Lung (tissue), 11 donors: ENCODE measurements at regions not wholly inside any gene's neighbourhood (a gene's known extent, or its start where the extent isn't known, plus 50 kb on each side); places are given as distances from the start of the nearest gene placed in this dataset.

Experiments
- ATAC-seq: fragments of 200-7000 bp; cut with Tn5 transposase; one replicate; pipeline ENCODE4 v1.9.1; 2020; ENCODE audit warnings: moderate number of reproducible peaks; ENCODE audit not compliant: insufficient read depth, low FRiP score
- DNase-seq, 3 donors: peaks; one replicate each; pipeline ENCODE4 v3.0.0-alpha.2; 2013 to 2017
- H3K27ac ChIP-seq, 2 donors: one replicate each; pipeline ENCODE4 v1.5.1; 2013; ENCODE audit warnings: mild to moderate bottlenecking in 2 of 2, moderate library complexity in 2 of 2, control low read depth in 1 of 2, inconsistent platforms in 1 of 2, low read depth in 1 of 2, low read length in 1 of 2
- H3K27me3 ChIP-seq, 3 donors: one replicate each; pipeline ENCODE4 v1.5.1; 2013; ENCODE audit warnings: low read length in 2 of 3; ENCODE audit not compliant: control insufficient read depth in 3 of 3, insufficient read depth in 3 of 3
- H3K36me3 ChIP-seq, 4 donors: one replicate each; pipeline ENCODE4 v1.5.1; 2013; ENCODE audit warnings: low read length in 4 of 4, mild to moderate bottlenecking in 1 of 4, moderate library complexity in 1 of 4; ENCODE audit not compliant: control insufficient read depth in 4 of 4, insufficient read depth in 4 of 4
- H3K4me1 ChIP-seq, 5 donors: one replicate each; pipeline ENCODE4 v1.5.1; 2013; ENCODE audit warnings: low read length in 5 of 5, mild to moderate bottlenecking in 2 of 5, moderate library complexity in 1 of 5; ENCODE audit not compliant: control insufficient read depth in 5 of 5, insufficient read depth in 5 of 5
- H3K4me3 ChIP-seq: one replicate; pipeline ENCODE4 v1.5.1; 2013; ENCODE audit warnings: mild to moderate bottlenecking, control low read depth, moderate library complexity
- H3K9ac ChIP-seq, 2 donors: one replicate each; pipeline ENCODE4 v1.5.1; 2013; ENCODE audit warnings: low read length in 2 of 2, control low read depth in 1 of 2; ENCODE audit not compliant: insufficient read depth in 1 of 2
- H3K9me3 ChIP-seq, 4 donors: one replicate each; pipeline ENCODE4 v1.5.1; 2013; ENCODE audit warnings: low read length in 3 of 4, mild to moderate bottlenecking in 1 of 4, moderate library complexity in 1 of 4; ENCODE audit not compliant: control insufficient read depth in 4 of 4, insufficient read depth in 3 of 4
- WGBS, 2 donors: extraction: QIAGEN DNeasy Blood & Tissue Kit; methylation state at CpG; one replicate each; pipeline ENCODE4 v1.1.7; 2013; 5-methylcytosine and 5-hydroxymethylcytosine counted together
- TF ChIP-seq, protein P1 (sequence below): IDR thresholded peaks from 2 replicates; pipeline ENCODE4 v1.5.1; 2012; ENCODE audit warnings: mild to moderate bottlenecking; ENCODE audit errors: control extremely low read depth, extremely low read depth
- donor health status: control.
- donor health status: control.
- donor health status: Bipolar disorder and iron deficiency.
- donor health status: healthy.
- donor health status: DM: yes; HTN: yes; CAD: no.

DNA sequence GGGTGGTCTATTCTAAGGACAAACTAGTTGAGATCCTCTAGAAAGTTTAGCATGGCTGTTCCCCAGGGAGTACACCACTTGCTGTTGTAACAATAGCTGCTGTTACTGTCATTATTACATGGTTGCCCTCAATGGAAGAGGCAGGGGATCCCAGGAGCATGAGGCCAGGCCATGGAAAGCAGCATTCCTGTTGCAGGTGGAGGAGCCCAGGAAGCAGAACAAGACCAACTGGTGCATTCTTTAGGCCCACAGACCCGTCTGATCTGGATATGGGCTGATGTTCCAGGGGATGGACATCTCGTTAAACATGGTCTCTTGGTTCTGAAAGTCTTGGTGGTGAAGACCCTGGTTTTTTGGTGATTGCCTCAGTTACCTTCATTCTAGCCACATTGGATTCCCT, 109.2 kb upstream of the WSCD2 start:
- H3K27me3 ChIP-seq, result no peaks in the 10 kb centered on the region
- ATAC-seq (no peak), DNase-seq (no peak)
- H3K4me3 ChIP-seq, result no peak overlapping the region
- H3K4me1 ChIP-seq, result no peaks in the 10 kb centered on the region
- TF ChIP-seq, protein P1, sequence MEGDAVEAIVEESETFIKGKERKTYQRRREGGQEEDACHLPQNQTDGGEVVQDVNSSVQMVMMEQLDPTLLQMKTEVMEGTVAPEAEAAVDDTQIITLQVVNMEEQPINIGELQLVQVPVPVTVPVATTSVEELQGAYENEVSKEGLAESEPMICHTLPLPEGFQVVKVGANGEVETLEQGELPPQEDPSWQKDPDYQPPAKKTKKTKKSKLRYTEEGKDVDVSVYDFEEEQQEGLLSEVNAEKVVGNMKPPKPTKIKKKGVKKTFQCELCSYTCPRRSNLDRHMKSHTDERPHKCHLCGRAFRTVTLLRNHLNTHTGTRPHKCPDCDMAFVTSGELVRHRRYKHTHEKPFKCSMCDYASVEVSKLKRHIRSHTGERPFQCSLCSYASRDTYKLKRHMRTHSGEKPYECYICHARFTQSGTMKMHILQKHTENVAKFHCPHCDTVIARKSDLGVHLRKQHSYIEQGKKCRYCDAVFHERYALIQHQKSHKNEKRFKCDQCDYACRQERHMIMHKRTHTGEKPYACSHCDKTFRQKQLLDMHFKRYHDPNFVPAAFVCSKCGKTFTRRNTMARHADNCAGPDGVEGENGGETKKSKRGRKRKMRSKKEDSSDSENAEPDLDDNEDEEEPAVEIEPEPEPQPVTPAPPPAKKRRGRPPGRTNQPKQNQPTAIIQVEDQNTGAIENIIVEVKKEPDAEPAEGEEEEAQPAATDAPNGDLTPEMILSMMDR, result no peak
- H3K27ac ChIP-seq, result no peak overlapping the region
- WGBS, 2 donors, result 64 to 74% methylated on average over 2 of the region's 2 CpGs
- H3K9me3 ChIP-seq, result peaks cover 0 to 2% (median 0%) of the 10 kb centered on the region in 4 donors
- no peak overlapping the region for H3K9ac ChIP-seq
- H3K36me3 ChIP-seq, result no peaks in the 10 kb centered on the region

DNA sequence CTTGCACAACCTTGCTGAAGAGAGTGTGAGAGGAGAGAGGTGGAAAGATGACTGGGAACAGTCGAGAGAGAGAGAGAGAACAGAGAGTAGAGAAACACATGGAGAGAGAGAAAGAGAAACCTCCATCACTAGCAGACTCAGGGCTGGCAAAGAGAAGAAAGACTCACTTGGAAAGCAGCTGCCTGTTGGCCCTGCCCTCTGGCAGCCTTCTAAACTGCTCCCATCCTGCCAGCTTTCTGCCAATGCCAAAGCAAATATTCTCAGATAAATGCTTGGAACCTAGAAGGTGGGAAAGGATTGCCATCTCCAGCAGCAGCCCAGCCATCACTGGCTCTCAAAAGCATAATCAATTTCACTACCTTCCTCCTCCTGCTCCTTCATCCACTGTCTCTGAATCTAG, 107.9 kb upstream of the WSCD2 start:
- DNase-seq (no peak), ATAC-seq (no peak)
- Histone ChIP-seq H3K27ac (no peak overlapping the region), H3K9me3 (peaks cover 0 to 2% (median 0%) of the 10 kb centered on the region in 4 donors), H3K4me1 (no peaks in the 10 kb centered on the region), H3K27me3 (no peaks in the 10 kb centered on the region), H3K36me3 (no peaks in the 10 kb centered on the region), H3K4me3 (no peak overlapping the region), H3K9ac (no peak overlapping the region)
- TF ChIP-seq, protein P1, result no peak
- 60 to 80% methylated on average over 1 of the region's 1 CpG for WGBS, 2 donors

DNA sequence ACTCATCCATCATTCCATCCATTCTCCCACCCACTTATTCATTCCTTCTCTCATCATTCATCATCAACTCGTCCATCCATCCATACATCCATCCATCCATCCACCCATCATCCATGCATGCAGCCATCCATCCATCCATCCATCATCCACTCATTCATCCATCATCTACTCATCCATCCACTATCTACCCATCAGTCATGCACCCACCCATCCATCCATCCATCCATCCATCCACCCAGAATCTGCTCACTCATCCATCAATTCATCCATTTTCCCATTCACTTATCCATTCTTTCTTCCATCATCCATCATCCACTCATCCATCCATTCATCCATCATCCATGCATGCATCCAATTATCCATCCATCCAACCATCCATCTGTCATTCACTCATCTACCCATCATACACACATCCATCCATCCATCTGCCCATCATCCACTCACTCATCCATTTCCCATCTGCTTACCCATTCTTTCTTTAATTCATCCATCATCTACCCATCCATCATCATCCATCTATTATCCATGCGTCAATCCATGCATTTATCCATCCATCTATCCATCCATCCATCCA, 107.1 kb upstream of the WSCD2 start:
- no peak overlapping the region for H3K4me3 ChIP-seq
- H3K27ac ChIP-seq, result no peak overlapping the region
- TF ChIP-seq, protein P1, result no peak
- no peaks in the 10 kb centered on the region for H3K27me3 ChIP-seq
- peaks cover 0 to 2% (median 0%) of the 10 kb centered on the region in 4 donors for H3K9me3 ChIP-seq
- 77% methylated on average over 2 of the region's 2 CpGs for WGBS, 2 donors
- H3K4me1 ChIP-seq, result no peaks in the 10 kb centered on the region
- no peak overlapping the region for H3K9ac ChIP-seq
- ATAC-seq, result no peak
- no peak for DNase-seq
- no peaks in the 10 kb centered on the region for H3K36me3 ChIP-seq
